Fibroblast of skin of right biceps (primary cell): ENCODE measurements at regions not wholly inside any gene's neighbourhood (a gene's known extent, or its start where the extent isn't known, plus 50 kb on each side); places are given as distances from the start of the nearest gene placed in this dataset.
"Not testable (repeated sequence)": the region's sequence is repeated elsewhere in the genome, so short reads cannot be mapped to it uniquely, and the experiment has no call there.

Experiments used
- DNase-seq: peaks from one replicate; pipeline ENCODE4 v3.0.0-alpha.2; 2013

DNA sequence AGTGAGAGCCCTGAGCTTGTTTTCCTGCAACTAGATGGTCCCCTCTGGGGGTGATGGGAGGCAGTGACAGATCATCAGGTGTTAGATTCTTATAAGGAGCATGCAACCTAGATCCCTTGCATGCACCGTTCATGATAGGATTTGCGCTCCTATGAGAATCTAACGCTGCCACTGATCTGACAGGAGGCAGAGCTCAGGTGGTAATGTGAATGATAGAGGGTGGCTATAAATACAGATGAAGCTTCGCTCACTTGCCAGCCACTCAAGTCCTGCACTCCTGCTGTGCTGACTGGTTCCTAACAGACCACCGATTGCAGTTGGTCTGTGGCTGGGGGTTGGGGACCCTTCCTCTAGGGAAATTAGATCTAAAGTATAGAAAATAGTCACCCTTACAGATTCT lies 290.6 kb upstream of the ADCY2 start:
- no peak for DNase-seq

DNA sequence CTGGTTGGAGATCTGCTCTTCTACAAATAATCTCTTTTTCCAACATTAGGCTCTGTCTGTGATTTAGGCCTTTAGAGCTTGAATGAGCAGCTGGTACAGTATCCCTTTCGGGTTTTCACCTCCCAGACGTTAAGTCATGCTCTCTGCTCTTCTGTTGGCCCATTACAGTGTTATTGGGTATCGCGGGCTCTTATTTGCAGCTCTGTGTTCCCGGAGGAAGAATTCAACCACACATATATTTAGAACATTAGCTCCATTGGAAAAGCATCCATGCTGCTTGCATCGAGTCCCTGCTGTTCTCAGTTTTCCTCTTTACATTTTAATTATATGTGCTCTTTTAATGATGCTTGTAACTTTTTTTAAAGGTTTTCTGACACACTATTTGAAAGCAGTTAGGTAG lies 278.0 kb upstream of the ADCY2 start:
- DNase-seq = no peak

DNA sequence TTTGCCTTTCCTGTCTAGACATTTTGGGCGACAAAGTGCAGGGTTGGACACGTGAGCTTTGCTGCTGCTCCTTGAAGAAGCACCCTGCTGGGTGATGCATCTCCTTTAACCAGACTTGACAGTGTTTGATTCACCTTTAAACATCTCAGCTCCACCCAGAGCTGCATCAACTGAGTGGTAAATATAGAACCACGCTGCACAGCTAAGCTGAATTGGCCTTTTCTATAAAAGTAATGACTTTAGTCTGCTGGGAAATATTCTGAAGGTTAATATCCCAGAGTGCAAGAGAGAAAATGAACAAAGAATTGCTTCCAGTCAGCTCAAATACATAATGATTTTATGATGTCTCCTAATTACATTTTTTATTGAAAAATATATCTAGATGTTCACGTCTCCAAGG lies 264.3 kb upstream of the ADCY2 start:
- DNase-seq = no peak

DNA sequence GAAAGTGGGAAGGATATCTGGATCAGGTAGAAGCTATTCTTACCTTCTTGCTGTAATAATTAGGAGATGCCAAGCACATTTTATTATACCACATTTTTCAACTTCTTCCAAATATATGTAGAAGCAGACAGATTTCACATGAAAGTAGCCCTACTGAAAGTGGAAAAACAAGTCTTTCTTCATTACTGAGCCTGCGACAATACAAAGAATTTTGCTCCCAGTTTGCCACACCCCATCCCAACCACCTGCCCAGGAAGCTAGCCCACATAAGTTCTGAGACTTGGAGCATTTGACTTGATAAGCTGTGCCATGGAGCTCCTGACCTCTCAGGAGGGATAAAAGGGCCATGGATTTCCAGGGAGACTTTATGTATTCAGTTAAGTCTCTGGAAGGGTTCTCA lies 249.1 kb upstream of the ADCY2 start:
- DNase-seq = no peak

DNA sequence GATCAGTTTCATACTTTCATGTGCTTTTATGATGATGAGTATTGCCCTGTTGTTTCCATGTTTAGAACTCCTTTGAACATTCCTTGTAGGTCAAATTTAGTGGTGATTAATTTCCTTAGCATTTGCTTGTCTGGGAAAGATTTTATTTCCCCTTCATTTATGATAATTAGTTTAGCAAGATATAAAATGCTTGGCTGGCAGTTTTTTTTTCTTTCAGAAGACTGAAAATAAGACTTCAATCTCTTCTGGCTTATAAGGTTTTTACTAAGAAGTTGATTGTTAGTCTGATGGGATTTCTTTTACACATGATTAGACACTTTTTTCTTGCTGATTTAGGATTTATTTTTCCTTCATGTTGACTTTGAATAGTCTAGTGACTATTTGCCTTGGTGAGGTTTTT lies 238.9 kb upstream of the ADCY2 start:
- DNase-seq = no peak

DNA sequence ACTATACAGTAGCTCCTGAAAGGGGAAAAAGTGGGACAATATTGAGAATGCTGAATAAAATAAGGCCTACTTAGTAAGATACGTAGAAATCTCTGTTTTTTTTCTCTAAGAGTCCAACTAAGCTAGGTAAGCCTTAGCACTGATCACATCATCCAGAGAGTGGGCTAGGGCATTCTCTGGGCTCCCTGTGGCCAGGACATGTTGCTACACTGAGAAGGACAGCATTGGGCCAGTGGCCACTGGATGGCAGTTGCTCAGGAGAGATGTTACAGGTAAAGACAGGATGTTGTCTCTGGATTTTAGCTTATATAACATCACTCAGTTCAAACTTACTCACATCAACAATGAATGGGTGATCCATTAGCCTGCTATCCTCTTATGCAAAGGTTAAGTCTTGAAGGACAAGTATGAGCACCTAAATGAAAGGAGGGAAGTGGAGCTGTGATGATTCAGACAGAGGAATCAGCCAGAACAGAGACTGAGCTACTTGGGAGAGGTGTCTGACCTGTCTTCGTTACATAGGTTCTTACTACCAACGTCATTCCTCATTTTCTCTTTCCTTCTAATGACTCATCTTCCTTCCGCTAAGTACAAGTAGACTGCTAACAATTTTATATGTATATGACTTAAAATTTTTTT lies 226.6 kb upstream of the ADCY2 start:
- no peak for DNase-seq

DNA sequence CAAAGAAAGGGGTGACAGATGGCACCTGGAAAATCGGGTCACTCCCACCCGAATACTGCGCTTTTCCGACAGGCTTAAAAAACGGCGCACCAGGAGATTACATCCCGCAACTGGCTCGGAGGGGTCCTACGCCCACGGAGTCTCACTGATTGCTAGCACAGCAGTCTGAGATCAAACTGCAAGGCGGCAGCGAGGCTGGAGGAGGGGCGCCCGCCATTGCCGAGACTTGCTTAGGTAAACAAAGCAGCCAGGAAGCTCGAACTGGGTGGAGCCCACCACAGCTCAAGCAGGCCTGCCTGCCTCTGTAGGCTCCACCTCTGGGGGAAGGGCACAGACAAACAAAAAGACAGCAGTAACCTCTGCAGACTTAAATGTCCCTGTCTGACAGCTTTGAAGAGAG lies 225.2 kb upstream of the ADCY2 start:
- DNase-seq = not testable (repeated sequence)

DNA sequence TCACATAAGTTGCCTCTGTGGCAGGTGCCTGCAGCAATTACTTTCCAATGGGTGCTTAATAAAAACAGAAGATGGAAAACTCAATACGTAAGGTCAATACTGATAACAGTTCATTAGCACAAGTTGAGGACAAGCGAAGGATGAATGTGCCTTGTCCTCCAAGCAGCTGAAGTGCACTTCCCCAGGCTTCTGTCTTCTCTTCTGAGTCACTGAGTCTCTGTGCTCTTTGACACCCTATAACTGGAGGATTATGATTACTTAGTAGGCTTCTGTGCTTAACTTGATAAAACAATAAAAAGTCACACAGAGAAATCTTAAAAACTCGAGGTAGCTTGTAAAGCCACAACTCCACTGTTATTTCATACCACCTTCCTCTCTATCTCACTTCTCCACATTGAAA lies 216.6 kb upstream of the ADCY2 start:
- no peak for DNase-seq

DNA sequence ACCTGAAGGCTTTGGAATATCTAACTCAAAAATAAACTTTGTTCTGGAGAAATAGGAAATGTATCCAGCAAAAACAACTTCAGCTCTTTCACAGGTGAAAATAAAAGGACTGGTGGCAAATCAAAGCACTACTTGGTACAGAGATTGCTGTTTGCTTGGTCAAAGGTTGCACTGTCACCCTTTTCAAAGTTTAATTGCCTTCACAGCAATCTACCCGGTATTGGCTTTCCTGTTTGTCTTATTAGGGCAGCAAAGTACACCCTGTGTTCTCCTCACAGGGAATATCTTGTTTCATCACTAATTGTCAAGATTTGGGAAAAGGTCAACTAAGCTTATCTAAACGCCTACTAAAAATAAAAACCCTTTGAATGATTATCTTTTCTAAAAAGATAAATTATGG lies 214.1 kb upstream of the ADCY2 start:
- DNase-seq = no peak

DNA sequence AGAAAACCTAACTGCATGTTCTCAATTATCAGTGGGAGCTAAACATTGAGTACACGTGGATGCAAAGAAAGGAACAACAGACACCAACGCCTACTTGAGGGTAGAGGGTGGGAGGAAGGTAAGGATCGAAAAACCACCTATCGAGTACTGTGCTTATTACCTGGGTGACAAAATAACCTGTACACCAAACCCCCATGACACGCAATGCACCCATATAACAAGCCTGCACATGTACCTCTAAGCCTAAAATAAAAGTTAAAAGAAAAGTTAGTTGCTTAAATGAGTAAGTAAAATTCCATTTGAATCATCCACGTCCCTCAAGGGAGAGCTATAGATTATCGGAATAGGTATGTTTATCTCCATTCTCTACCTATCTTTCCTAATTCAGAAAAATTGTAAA lies 210.2 kb upstream of the ADCY2 start:
- no peak for DNase-seq

DNA sequence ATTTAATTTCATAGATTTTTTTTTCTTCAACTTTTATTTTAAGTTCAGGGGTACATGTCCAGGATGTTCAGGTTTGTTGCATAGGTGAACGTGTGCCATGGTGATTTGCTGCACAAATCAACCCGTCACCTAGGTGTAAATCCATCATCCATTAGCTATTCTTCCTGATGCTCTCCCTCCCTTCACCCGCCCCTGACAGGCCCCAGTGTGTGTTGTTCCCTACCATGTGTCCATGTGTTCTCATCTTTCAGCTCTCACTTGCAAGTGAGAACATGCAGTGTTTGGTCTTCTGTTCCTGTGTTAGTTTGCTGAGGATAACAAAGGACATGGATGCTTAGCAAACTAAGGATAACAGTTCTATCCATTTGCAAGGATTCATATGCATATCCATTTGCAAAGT lies 209.1 kb upstream of the ADCY2 start:
- no peak for DNase-seq

DNA sequence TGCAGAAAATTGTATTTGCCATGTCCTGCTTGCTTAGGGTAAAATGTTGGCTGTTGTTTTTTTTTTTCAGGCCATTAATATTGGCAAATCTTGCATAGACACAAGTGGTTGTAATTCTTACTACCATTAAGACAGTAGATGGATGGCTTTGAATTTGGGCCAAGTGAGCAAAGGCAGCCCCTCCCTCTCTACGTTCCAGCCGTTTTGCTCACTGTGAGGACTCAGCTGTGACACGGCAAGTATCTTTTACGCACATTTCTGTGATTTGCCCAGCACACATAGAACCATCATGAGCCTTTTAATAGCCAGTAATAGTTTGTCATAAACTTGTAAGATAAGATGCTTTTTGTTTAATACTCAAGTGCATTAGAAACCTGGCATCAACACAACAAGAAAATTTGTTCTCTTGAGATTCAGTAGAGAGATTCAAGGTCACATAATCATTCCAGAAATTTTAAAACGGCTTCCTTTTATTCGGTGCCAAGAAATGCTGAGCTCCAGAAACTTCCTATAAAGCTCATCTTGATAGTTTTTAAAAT lies 205.2 kb upstream of the ADCY2 start:
- no peak for DNase-seq

DNA sequence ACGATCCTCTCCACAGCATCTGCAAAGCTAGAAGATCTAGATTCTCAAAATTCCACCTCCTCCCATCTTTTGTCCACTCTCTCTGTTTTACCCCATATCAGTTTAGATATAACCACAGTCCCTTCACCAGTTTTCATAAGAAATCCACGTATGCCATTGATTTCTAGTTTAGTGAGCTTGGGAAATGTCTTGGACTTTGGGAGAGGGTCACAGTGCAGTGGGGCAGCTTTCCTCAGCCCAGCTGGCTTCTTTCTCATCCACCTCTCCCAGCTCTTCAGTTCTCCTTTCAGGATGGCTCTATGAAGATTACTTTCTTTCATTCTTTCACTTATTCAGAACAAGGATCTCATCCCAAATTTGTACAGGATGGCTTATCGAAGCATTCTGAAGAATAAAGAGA lies 203.9 kb upstream of the ADCY2 start:
- DNase-seq = no peak

DNA sequence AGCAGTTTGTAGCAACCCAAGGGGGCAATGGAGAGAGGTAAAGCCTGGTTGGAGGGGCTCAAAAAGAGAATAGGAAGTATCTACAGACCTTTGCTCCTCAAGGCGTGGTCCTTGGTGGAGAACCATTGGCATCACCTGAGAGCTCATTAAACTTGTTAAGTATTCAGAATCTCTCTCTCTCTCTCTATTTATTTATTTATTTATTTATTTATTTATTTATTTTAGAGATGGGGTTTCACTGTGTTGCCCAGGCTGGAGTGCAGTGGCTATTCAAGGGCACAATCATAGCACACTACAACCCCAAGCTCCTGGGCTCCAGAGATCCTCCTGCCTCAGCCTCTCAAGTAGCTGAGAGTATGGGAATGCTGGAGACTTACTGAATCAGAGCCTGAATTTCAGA lies 193.1 kb upstream of the ADCY2 start:
- DNase-seq = no peak

DNA sequence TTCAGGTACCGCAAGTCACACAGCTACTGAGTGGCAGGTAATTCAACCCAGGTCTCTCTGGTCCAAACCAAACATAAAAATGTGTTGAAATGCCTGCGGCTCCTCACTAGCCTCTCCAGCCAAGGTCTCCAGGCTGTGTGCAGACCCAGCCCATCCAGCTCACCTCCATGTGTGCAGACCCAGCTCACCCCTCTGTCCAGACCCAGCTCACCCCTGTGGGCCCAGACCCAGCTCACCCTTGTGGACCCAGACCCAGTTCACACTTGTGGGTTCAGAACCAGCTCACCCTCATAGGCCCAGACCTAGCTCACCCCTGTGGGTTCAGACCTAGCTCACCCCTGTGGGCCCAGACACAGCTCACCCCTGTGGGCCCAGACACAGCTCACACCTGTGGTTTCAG lies 188.0 kb upstream of the ADCY2 start:
- no peak for DNase-seq

DNA sequence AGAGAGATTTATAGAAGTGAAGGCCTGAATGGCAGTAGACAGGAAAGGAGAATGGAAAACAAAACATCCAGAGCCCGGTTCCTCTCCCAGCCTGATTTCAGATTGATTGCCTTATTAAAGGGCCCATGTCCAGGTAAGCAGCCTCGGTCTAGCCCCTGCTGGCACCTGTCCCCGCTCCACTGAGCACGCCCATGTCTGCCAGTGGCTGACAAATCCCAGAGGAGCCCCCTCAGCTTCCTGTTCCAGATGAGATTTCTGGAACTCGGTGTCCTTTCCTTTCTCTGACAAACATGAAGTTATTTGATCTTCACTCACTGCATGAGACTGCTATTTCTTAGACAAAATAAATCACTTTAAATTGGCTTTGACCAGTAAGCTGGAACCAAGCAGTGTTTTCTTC lies 187.0 kb upstream of the ADCY2 start:
- DNase-seq = no peak

DNA sequence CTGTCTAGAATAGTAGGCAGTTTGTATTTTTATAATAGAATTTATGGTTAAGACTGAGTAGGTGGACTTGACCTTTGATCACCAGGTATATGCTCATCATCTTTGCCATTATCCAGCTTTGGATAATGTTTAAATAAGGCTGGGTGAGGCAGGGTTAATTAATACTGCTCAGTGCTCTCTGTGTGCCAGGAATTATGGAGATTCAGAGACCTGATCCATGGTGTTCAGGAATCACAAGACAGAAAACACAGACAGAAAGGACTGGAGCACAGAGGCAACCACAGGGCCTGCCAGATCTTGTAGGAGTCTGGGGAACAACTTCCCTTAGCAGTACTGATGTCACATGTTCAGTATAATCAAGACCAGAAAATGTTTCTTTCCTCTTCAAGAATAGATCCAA lies 186.3 kb upstream of the ADCY2 start:
- no peak for DNase-seq

DNA sequence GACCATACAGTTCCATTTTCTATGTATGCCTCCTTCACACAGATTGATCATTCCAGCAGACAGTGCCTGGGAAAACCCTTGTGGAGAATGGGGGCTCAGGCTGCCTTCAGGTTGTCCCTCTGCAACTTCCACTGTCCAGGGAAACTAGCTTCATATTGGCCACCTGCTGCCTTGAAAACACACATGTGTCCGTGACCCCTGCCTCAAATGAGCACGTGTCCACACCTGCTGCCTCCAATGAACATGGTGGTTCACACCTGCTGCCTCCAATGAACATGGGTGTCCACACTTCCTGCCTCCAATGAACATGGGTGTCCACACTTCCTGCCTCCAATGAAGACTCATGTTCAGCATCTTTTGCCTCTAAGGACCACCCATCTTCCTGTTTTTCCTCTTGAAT lies 185.4 kb upstream of the ADCY2 start:
- no peak for DNase-seq

DNA sequence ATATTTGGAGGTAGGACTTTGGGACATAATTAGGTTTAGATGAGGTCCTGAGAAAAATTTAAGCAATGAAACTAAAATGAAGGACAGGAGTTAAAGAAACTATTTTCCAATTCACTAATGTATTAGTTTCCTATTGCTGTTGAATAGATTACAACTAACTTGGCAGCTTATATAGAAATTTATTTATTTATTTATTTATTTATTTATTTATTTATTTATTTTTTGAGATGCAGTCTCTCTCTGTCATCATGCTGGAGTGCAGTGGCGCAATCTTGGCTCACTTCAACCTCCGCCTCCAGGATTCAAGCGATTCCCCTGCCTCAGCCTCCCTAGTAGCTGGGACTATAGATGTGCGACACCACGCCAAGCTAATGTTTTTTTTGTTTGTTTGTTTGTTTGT lies 182.4 kb upstream of the ADCY2 start:
- no peak for DNase-seq

DNA sequence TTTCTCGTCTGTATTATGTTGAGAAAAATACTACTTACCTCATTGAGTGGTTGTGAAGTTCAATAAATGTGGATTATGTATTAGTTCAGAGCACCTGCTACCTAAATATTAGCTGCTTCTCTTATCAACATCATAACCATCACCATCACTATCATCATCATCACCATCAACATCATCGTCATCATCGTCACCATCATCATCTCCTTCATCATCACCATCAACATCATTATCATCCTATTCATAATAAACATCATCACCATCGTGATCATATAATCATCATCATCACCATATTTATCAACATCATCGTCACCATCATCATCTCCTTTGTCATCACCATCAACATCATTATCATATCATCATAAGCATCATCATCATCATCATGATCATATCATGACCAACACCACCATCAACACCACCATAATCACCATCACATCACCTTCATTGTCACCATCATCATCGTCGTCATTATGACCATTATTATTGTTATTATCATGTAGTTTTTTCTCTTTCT lies 181.0 kb upstream of the ADCY2 start:
- DNase-seq = no peak

DNA sequence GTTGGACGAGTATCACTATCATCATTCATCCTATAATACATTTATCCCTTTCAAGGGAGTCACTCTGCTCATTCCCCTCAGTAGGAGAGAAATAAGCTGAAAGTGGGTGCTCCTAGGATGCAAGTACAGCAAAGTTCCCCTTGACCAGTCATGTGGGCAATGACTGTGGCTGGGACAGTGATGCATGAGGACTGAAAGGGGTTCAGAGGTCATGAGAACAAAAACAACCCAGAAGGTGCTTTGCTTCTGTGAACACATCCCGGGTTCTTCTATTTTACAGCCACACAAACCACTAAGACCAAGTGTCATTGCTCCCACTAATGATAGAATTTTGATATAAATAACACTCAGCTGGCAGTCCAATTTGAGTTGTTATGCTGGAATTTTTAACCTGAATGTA lies 177.8 kb upstream of the ADCY2 start:
- no peak for DNase-seq

DNA sequence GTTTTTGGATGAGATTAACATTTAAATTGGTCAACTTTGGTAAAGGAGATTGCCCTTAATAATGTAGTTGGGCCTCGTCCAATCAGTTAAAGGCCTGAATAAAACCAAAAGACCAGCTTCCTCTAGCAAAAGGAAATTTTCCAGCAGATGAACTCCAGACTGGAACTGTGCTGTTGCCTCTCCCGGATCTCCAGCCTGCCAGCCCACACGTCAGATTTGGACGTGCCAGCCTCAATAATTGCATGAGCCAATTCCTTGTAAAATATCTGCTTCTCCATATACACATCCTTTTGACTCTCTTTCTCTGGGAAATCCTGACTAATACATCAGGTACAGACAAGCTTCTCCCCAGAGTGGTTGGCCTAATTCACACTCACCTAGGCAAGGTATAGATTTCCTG lies 175.8 kb upstream of the ADCY2 start:
- DNase-seq = no peak

DNA sequence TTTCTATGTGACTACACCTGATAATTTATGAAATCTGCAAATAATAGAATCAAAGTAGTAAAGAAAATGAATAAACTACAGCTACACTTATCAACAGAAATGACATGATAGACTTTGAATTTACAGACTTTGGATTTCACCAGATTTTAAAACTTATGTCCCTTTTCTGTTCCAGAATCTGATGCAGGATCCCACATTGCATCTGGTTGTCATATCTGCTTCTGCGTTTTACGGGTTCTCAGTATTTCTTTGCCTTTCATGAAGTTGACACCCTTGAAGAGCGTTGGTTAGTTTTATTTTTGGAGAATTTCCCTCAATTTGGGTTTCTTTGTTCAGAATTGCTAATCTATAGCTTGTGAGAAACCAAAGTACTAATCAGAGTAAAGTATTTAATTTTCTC lies 174.9 kb upstream of the ADCY2 start:
- DNase-seq = no peak

DNA sequence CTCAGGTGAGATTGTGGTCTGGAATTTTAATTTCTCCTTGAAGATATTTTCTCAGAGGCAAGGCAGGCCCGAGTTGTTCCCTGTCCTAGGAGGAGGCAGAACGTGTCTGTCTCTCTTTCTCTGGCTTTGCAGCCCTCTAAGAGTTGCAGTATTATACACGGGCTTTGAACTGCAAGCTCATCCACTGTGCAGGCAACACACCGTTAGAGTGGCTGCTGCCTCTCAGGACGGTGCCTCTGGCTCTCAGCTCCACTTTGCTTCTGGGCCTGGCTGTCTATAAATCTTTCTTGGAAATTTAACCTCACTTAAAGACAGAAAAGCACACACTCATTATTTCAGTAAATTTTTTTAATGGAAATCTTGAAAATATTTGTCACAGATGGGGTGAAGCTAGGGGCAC lies 170.1 kb upstream of the ADCY2 start:
- DNase-seq = no peak

DNA sequence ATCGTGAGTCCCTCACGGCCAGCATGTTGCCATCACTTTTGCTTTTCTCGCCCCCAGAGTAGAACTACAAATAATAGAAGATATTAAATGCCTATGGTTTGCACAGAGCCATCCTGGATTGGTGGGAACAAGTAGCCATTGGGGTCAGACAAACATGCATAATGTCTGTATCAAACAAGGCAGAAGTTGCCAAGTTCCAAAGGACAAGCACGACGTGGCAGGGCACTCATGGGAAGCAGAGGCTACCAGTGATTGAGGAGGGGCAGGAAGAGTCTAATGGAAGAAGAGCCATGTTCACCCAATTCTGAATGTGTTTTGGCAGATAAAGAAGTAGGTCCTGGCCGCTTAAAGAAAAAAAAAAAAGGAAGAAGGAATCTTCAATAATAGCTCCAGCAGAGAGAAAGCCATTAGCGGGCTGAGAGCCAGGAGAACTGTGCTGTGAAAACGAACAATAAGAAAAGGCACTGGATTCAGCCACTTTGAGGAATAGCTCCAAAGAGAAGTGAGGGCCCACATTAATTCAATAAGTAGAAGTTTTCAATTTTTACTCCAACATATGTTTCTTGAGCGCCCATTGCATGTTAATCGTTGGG lies 153.7 kb upstream of the ADCY2 start:
- DNase-seq = no peak
